NCI-H1694 treated with DMSO at 0.1 percent for 48 hours (cell line): ENCODE measurements at regions not wholly inside any gene's neighbourhood (a gene's known extent, or its start where the extent isn't known, plus 50 kb on each side); places are given as distances from the start of the nearest gene placed in this dataset.
"Not testable (repeated sequence)": the region's sequence is repeated elsewhere in the genome, so short reads cannot be mapped to it uniquely, and the experiment has no call there.

Source experiments
- DNase-seq: peaks from one replicate; lab custom pipeline; 2025; lab: John Stamatoyannopoulos, UW

GRCh38 chr4:82181789-82182188 lies 192.0 kb downstream of the HNRNPD start:
- no peak for DNase-seq

- DNase-seq = no peak
Measured at GRCh38 chr4:82172186-82172585, 201.6 kb downstream of the HNRNPD start.

DNA sequence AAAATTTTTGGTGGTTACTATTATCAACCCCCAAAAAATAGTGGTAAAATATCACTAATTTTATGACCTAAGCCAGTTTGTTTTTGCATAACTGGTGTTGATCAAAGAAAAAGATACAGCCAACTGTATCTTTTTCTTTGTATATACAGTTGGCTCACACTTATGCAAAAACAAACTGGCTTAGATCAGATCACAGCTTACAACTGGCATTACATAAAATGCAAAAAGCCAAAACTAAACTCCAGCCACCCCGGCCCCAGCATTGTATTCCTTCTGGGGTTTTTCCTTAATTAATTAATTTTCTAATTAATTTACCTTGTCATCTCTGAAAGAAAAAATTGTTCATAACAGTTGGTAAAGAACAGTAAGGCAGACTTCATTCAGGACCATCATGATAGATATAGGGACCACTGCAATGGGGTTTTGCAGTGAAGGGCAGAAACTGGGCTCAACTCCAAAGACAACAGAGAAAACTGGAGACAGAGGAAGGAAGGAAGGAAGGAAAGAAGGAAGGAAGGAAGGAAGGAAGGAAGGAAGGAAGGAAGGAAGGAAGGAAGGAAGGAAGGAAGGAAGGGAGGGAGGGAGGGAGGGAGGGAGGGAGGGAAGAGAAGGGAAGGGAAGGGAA lies 202.1 kb downstream of the HNRNPD start:
- no peak for DNase-seq

DNA sequence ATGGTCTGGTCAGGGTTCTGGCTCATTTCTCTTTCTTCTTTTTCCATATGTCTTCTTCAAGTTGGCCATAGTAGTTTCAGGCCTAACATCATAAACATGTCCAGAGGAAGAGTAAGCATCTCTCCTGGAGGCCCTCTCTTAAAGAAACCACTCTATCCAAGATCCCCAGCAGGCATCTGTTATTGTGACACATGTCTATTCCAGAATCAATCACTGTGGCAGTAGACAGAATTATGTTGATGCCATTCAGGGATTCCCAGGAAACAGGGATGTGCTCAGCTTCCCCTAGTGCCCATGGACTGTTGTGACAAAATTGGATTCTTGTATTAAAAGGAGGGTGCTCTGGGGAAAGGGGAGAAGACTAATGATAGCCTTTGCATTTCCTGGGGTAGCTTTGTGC lies 224.0 kb downstream of the HNRNPD start:
- DNase-seq = no peak

- no peak for DNase-seq
Measured at GRCh38 chr4:82145850-82146249, 227.9 kb downstream of the HNRNPD start.

GRCh38 chr4:82140422-82140821 lies 233.4 kb downstream of the HNRNPD start:
- no peak for DNase-seq

- DNase-seq = no peak
Measured at GRCh38 chr4:82139287-82139686, 234.5 kb downstream of the HNRNPD start.

- no peak for DNase-seq
Measured at GRCh38 chr4:82138374-82138773, 235.4 kb downstream of the HNRNPD start.

DNA sequence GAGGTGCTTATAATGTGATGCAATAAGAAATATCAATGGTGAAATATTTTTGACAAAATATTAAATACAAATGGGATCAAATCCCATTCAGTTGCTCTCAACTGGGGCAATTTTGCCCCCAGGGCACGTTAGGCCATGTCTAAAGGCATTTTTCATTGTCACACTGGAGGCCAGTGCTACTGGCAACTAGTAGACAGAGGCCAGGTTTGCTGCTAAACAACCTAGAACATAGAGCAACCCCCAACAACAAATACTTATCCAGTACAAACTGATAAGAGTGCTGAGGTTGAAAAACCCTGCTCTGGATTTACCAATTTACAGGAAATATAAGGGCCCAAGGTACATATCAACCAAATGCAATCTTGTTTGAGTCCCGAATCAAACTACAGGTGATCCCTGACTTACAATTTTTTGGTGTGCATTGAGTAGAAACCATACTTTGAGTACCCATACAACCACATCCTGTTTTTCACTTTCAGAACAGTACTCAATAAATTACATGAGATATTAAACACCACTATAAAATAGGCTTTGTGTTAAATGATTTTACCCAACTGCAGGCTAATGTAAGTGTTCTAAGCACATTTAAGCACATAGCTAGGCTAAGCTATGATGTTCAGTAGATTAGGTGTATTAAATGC lies 237.5 kb downstream of the HNRNPD start:
- DNase-seq = no peak

DNA sequence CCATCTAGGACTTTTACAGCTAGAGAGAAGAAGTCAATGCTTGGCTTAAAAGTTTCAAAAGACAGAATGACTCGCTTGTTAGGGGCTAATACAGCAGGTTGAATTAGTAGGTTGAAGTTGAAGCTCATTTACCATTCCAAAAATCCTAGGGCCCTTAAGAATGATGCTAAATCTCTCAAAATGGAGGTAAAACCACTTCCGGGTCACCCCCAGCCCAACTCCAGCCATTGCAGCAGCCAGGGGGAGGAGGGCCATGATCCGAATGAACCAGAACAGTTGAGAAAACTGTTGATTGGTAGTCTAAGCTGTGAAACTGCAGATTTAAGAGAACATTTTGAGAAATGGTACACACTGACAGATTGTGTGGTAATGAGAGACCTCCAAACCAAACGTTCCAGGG lies 245.4 kb downstream of the HNRNPD start:
- DNase-seq = no peak

DNA sequence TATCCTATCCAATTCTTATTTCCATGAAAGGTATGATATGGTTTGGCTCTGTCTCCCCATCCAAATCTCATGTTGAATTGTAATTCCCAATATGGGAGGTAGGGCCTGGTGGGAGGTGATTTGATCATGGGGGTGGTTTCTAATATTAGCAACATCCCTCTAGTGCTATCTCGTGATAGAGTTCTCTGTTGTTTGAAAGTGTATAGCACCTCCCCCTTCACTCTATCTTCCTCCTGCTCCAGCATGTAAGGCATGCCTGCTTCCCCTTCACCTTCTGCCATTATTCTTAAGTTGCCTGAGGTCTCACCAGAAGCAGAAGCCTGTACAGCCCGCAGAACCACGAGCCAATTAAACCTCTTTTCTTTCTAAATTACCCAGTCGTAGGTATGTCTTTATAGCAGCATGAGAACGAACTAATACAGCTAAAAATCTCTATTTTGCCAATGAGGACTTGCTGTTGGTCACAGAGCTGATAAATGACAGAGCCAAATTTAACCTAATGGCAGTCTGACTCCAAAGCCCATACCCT lies 247.2 kb downstream of the HNRNPD start:
- no peak for DNase-seq

DNA sequence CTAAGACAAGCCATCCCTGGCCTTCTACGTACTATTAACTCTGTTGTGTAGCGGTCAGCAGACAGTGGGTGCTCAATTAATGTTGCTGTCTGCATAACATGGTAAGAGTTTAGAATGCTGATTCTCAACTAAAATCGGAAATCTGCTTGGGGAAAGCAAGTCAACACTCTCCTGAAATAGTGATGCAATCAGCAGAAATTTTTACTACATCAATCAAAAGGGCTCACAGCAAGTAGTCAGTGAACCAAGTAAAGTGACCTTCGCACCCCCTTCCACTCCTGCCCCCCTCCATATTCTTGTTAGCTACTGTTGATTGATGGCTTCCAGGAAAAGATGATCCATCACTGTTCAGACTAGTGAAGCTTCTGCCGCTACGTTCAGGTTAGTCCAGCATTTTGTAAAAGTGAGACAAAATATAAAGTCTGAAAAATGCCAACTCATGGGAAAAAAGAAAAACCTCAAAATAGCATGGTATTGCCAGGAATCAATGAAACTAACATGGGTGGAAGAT lies 247.9 kb downstream of the HNRNPD start:
- no peak for DNase-seq

DNA sequence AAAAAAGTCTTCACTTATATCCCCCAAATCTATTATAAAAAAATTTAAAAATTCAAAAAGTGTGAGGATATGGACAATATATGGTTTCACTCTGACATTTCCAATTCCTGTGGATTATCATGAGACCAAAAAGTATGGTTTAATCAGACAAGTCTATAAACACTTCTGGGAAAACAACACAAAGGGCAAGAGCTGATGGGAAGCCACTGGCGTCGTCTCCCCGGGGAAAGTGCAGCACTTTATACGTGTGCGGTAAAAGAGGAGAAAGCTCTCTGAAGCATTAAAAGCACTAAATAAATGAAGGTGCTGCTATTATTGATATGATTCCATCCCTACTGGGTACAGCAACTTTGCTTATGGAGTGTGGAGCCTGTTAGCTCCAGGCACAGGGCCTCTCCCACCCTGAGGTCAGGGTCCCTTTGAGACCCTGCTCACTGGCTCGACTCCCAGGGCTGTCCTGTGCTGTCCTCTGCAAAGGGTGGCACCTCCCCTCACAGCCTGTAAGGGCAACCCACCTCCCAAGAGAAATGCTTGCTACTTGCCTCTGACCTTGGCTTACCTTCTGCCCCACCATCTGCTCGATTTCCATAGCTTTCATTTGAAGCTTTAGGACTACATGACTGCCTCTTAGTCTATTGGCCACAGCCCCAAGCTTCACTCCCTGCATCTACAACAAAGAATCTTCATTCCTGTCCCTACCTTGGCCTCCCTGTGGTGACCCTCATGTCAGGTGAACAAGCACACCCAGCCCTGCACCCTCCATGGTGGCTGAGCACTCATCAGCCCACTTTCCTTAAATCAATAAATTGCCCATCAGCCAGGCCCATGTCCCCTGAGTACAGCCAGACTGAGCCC lies 248.6 kb downstream of the HNRNPD start:
- DNase-seq = peak; percentile 75

- DNase-seq = no peak
Measured at GRCh38 chr4:82124365-82124764, 249.4 kb downstream of the HNRNPD start.

GRCh38 chr4:82123934-82124333 lies 249.9 kb downstream of the HNRNPD start:
- peak; percentile 1 for DNase-seq

DNA sequence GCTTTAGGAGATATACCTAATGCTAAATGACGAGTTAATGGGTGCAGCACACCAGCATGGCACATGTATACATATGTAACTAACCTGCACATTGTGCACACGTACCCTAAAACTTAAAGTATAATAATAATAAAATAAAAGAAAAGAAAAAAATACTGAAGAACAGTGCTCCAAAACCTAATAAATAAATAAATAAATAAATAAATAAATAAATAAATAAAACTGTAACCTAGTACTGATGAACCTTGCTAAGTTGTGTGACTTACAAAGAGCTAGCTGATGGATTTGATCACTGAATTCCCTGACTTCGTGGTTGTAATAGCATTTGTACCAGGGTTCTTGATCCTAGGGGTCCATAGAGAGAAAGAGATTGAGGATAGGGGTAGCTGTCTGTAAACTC lies 258.6 kb downstream of the HNRNPD start:
- DNase-seq = not testable (repeated sequence)

DNA sequence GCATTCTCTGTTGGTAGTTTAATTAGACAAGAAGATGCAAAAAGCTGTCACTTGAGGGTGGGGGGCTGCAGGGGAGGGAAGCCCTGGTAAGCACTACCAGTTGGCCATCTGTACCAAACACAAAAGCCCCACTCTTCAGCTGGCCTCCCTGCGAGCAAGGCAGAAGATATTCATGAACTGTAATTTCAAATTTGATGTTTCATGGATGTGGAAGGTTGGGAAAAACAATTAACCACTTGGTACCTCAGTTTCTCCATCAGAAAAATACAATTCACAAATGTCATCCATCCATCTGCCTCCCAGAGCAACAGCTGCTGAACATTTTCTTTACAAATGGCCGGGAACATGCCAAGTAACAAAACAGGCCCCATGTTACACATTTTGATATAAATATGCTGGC lies 265.3 kb downstream of the HNRNPD start:
- no peak for DNase-seq

DNA sequence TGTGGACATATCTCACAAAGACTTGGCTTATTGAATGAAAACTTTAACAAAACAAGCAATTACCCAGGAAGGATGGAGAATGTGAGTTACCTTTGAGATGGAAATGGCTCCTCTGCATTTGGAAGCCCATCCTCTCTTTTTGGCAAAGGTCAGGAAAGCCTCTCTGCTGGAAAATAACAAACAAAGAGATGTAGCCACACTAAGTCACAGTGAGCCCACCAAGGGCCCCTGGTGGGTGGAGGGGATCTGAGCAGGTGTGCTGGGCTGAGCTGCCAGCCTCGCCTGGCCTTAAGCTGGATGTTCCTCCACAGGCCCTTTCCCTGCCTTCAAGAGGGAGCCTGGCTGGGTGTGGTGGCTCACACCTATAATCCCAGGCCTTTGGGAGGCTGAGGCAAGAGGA lies 269.2 kb downstream of the HNRNPD start:
- no peak for DNase-seq

DNA sequence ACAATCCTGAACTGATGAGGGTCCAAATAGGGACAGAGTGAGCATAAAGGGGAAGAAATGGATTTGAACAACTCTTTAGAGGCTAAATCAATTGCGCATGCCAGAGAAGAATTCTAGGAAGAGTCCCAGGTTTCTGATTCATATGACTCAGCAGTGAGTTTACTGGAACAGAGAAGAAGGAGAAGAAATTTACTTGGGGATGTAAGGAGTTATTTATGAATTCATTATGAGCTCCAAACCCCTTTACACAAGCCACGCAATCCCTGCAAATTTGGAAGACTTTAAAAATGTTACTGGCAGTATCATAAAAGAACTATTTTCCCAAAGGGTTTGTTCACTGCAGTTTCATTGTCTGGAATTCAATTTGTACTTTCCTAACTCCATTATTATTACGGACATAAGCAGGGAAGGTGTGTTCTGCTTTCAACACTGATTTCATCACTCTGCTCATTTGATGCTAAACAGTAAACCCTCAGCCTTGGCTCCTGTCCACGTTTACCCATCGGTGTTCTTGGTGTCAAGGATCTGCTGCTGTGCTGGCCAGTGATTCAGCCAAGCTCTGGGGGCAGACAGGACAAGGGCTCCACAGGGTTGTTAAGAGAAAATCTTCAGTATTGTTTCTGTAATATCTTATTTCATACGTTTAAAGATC lies 273.7 kb downstream of the HNRNPD start:
- DNase-seq = no peak

DNA sequence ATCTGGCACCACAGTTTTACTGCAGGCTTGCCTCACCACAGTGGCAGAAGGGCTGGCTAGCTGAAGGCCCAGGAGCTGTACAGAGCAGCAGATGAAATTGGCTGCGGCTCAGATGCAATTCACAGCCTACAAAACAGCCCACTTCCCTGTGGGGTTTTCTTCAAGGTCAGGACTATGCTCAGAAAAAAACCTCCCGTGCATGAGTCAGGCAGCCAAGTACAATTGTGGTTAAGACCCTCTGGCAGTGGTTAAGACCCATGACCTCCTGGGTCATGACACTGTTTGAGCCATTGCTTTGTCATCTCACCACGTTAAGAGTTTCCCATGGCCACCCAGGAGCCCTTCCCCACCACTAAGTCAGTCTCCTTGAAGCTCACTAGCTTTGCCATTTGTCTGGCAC lies 276.3 kb downstream of the HNRNPD start:
- peak; percentile 39 for DNase-seq

DNA sequence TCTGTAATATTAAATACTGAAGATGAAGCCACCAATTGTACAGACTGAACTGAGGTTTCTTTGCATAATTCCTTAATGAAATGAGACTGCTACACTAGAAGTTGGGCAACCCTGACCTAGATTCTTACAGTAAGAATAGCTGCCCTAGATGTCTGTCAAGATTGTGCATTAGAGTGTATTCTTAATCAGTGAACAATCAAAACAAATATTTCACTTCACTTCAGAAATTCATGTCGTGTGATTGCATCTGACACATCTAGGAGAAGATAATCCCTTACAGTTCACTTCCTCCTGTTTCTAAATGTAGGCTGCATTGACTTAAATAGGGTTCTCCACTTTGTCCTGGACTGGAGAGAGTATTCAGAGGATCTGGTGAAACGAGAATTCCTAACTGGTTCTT lies 283.1 kb downstream of the HNRNPD start:
- no peak for DNase-seq

DNA sequence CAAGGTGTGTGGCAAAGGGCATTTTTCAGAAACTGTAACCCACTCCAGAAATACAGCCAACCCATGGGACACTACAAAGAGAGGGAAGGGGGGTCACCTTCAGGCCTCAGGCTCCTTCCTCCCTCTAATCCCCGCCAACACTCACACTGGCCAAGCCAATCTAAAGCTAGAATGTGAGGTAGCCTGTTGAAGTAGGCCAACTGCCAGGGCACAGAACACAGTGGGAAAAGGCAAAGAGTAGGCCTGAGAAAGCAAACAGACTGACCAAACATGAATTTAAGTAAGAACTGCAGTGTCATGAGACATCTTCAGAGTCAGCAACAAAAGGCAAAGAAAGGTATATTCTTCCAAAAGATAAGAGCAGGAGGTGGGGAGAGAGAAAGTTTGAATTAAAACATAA lies 289.0 kb downstream of the HNRNPD start:
- no peak for DNase-seq
